Activated CD8-positive, alpha-beta memory T cell treated with anti-CD3 and anti-CD28 coated beads, Interleukin-2, amount 10 ng/mL, durations not matched to agents 7 days and 5 days (primary cell): ENCODE measurements at regions not wholly inside any gene's neighbourhood (a gene's known extent, or its start where the extent isn't known, plus 50 kb on each side); places are given as distances from the start of the nearest gene placed in this dataset.

Experiments
- ATAC-seq: fragments of 150-1000 bp; cut with Tn5 transposase; one replicate; pipeline ENCODE4 v1.10.0; 2021; ENCODE audit warnings: moderate library complexity
- CTCF ChIA-PET: fragments of 350-600 bp; sonication (Branson Sonifier 250); formaldehyde crosslinking; loops from one replicate; lab custom pipeline; 2021; ENCODE audit warnings: antibody characterized with exemption; lab: Charles Lee
- DNase-seq: peaks from one replicate; pipeline ENCODE4 v3.0.0-alpha.2; 2020
- H3K27ac Mint-ChIP-seq: one replicate; pipeline ENCODE4 v1.8.0; 2021; ENCODE audit warnings: mild to moderate bottlenecking, mixed read lengths
- H3K27me3 Mint-ChIP-seq: one replicate; pipeline ENCODE4 v1.8.0; 2021; ENCODE audit warnings: mixed read lengths
- H3K36me3 Mint-ChIP-seq: one replicate; pipeline ENCODE4 v1.8.0; 2021; ENCODE audit warnings: mild to moderate bottlenecking, mixed read lengths
- H3K4me1 Mint-ChIP-seq: one replicate; pipeline ENCODE4 v1.8.0; 2021; ENCODE audit warnings: mixed read lengths
- H3K4me3 Mint-ChIP-seq: one replicate; pipeline ENCODE4 v1.8.0; 2021; ENCODE audit warnings: mild to moderate bottlenecking, moderate library complexity, mixed read lengths
- H3K9me3 Mint-ChIP-seq: one replicate; pipeline ENCODE4 v1.8.0; 2022; ENCODE audit warnings: low read depth, mixed read lengths

DNA sequence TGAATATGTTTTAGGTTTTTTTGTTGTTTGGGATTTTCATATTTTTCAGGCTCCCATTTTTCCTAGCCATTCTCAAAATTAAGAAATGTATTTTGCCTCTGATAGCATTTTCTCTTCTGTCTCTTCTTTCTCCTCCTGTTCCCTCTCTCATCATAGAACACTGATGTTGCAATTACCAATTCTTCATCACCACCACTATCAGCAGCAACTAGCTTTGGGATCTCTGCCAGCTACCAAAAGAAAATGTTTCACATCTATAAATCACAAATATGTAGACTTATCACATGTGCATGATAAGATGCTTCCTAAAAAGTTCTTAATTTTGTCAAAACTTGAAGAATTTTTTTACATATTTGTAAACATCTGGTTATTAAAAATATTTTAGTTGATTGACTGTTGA, 887.1 kb downstream of the MAT2B start:
- Mint-ChIP-seq H3K27ac (no peak overlapping the region), H3K27me3 (no peaks in the 10 kb centered on the region), H3K9me3 (peaks cover 2% of the 10 kb centered on the region), H3K4me3 (no peak overlapping the region), H3K4me1 (no peaks in the 10 kb centered on the region), H3K36me3 (no peaks in the 10 kb centered on the region)
- no peak for DNase-seq
- CTCF ChIA-PET, result no interaction called here
- no peak for ATAC-seq

DNA sequence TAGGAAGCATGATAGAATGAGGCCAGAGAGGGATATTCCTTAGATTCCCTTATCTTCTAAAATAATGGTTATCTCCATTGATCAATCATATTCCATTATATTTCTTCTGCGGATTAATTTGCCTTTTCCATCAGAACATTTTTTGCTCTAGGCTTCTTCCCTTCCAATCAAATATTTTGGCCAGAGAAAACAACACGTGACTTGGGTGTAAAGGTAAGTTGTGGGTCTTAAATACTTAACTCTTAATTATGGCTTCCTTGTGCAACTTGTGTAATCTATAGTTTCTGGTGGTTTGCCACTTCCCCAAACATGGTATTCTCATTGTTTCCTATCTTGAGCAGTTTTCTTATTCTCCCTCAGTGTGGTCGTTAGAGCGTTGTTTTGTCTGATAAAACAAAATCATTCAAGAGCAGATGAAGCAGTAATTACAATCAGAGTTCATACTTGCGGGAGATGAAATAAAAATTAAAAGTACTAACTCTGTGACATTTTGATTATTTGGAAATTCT, 889.3 kb downstream of the MAT2B start:
- H3K27me3 Mint-ChIP-seq, result no peaks in the 10 kb centered on the region
- H3K4me1 Mint-ChIP-seq, result no peaks in the 10 kb centered on the region
- no peaks in the 10 kb centered on the region for H3K36me3 Mint-ChIP-seq
- H3K4me3 Mint-ChIP-seq, result no peak overlapping the region
- CTCF ChIA-PET, result no interaction called here
- no peak for ATAC-seq
- H3K9me3 Mint-ChIP-seq, result peaks cover 4% of the 10 kb centered on the region
- DNase-seq, result no peak
- H3K27ac Mint-ChIP-seq, result no peak overlapping the region

GRCh38 chr5:164412531-164412930, 907.1 kb downstream of the MAT2B start:
- Mint-ChIP-seq H3K4me1 (no peaks in the 10 kb centered on the region), H3K27ac (no peak overlapping the region), H3K27me3 (no peaks in the 10 kb centered on the region), H3K4me3 (no peak overlapping the region), H3K9me3 (peaks cover 9% of the 10 kb centered on the region), H3K36me3 (no peaks in the 10 kb centered on the region)
- no peak for ATAC-seq
- CTCF ChIA-PET, result no interaction called here
- DNase-seq, result no peak

DNA sequence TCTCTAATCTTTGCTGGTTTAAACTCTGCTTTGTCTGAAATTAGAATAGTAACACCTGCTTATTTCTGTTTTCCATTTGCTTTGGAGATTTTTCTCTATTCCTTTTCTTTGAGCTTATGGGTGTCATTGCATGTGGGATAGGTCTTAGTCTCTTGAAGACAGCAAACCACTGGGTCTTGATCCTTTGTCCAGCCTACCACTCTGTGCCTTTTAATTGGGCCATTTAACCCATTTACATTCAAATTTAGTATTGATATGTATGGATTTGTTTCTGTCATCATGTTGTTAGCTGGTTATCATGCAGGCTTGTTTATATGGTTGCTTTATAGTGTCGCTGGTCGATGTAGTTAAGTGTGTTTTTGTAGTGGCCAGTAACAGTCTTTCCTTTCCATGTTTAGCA, 914.7 kb downstream of the MAT2B start:
- Mint-ChIP-seq H3K4me3 (no peak overlapping the region), H3K36me3 (no peaks in the 10 kb centered on the region), H3K27me3 (no peaks in the 10 kb centered on the region), H3K27ac (no peak overlapping the region), H3K9me3 (peaks cover 9% of the 10 kb centered on the region), H3K4me1 (no peaks in the 10 kb centered on the region)
- no peak for DNase-seq
- no peak for ATAC-seq
- CTCF ChIA-PET, result no interaction called here

GRCh38 chr5:164422400-164422799, 917.0 kb downstream of the MAT2B start:
- no peak overlapping the region for H3K27ac Mint-ChIP-seq
- H3K4me1 Mint-ChIP-seq, result no peaks in the 10 kb centered on the region
- H3K36me3 Mint-ChIP-seq, result no peaks in the 10 kb centered on the region
- no peak overlapping the region for H3K4me3 Mint-ChIP-seq
- CTCF ChIA-PET, result no interaction called here
- H3K27me3 Mint-ChIP-seq, result no peaks in the 10 kb centered on the region
- ATAC-seq (no peak), DNase-seq (no peak)
- H3K9me3 Mint-ChIP-seq, result peaks cover 9% of the 10 kb centered on the region

- Mint-ChIP-seq H3K27me3 (no peaks in the 10 kb centered on the region), H3K36me3 (no peaks in the 10 kb centered on the region), H3K27ac (no peak overlapping the region), H3K4me3 (no peak overlapping the region), H3K9me3 (peaks cover 2% of the 10 kb centered on the region), H3K4me1 (no peaks in the 10 kb centered on the region)
- CTCF ChIA-PET, result no interaction called here
- ATAC-seq (no peak), DNase-seq (no peak)
These were observed 926.4 kb downstream of the MAT2B start for GRCh38 chr5:164431634-164432304.

GRCh38 chr5:164433106-164433870, 927.9 kb downstream of the MAT2B start:
- Mint-ChIP-seq H3K4me3 (no peak overlapping the region), H3K27me3 (no peaks in the 10 kb centered on the region), H3K9me3 (peaks cover 2% of the 10 kb centered on the region), H3K4me1 (no peaks in the 10 kb centered on the region), H3K36me3 (no peaks in the 10 kb centered on the region), H3K27ac (no peak overlapping the region)
- CTCF ChIA-PET, result no interaction called here
- ATAC-seq (no peak), DNase-seq (no peak)

DNA sequence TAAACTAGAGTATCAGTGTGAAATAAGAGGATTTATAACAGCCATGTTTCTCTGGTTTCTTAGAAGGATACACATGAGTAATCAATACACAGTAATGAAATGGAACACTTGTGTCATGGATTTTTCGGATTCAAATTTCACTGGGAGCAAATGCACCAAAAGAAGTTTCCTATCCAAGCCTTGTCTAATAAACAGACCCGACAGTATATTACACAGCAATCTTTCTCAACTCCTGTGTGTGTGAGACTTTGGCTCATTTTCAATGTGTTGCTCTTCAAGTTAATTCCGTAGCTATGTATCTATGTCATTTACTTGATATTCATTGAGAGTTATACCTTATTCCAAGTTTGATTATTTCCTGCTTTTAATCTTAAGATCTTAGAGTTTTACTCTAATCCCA, 930.2 kb downstream of the MAT2B start:
- no peak for DNase-seq
- ATAC-seq, result no peak
- H3K27me3 Mint-ChIP-seq, result no peaks in the 10 kb centered on the region
- CTCF ChIA-PET, result no interaction called here
- no peak overlapping the region for H3K4me3 Mint-ChIP-seq
- H3K9me3 Mint-ChIP-seq, result peaks cover 2% of the 10 kb centered on the region
- no peaks in the 10 kb centered on the region for H3K4me1 Mint-ChIP-seq
- H3K27ac Mint-ChIP-seq, result no peak overlapping the region
- H3K36me3 Mint-ChIP-seq, result no peaks in the 10 kb centered on the region

- no peak for ATAC-seq
These were observed 934.4 kb downstream of the MAT2B start for GRCh38 chr5:164439799-164440198.

GRCh38 chr5:164449460-164449859, 944.0 kb downstream of the MAT2B start:
- Mint-ChIP-seq H3K9me3 (peaks cover 5% of the 10 kb centered on the region), H3K4me1 (no peaks in the 10 kb centered on the region), H3K4me3 (no peak overlapping the region), H3K27me3 (no peaks in the 10 kb centered on the region), H3K36me3 (no peaks in the 10 kb centered on the region), H3K27ac (no peak overlapping the region)
- DNase-seq (no peak), ATAC-seq (no peak)
- CTCF ChIA-PET, result no interaction called here

More at GRCh38 chr5:164439799-164440198, 934.4 kb downstream of the MAT2B start:
- H3K27ac Mint-ChIP-seq, result no peak overlapping the region
- no peaks in the 10 kb centered on the region for H3K36me3 Mint-ChIP-seq
- H3K4me1 Mint-ChIP-seq, result no peaks in the 10 kb centered on the region
- no peak overlapping the region for H3K4me3 Mint-ChIP-seq
- DNase-seq, result no peak
- CTCF ChIA-PET, result no interaction called here
- H3K27me3 Mint-ChIP-seq, result no peaks in the 10 kb centered on the region
- H3K9me3 Mint-ChIP-seq, result peaks cover 7% of the 10 kb centered on the region

DNA sequence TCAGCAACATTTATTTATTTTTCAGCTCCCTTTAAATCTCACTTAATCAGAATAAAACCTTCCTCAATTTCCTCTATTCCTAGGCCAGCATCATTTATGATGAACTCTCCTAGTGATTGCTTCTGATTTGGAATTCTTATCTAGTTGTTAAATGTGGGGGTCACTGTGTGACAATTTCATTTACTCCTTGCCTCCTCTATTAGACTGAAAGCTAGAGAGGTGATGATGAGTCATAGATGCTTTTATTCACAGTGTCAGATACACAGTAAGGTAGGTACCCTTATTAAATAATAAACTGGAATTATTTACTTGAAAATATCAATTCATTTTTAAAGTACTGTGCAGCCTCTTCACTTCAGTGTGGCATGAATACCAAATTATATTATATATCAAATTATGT, 960.6 kb downstream of the MAT2B start:
- ATAC-seq (no peak), DNase-seq (no peak)
- Mint-ChIP-seq H3K27ac (no peak overlapping the region), H3K4me3 (no peak overlapping the region), H3K4me1 (no peaks in the 10 kb centered on the region), H3K27me3 (no peaks in the 10 kb centered on the region), H3K36me3 (no peaks in the 10 kb centered on the region), H3K9me3 (peaks cover 8% of the 10 kb centered on the region)
- CTCF ChIA-PET, result no interaction called here

GRCh38 chr5:164470312-164470711, 964.9 kb downstream of the MAT2B start:
- Mint-ChIP-seq H3K9me3 (peaks cover 5% of the 10 kb centered on the region), H3K4me3 (no peak overlapping the region), H3K27me3 (no peaks in the 10 kb centered on the region), H3K4me1 (no peaks in the 10 kb centered on the region), H3K27ac (no peak overlapping the region), H3K36me3 (no peaks in the 10 kb centered on the region)
- CTCF ChIA-PET, result no interaction called here
- ATAC-seq, result no peak
- no peak for DNase-seq

DNA sequence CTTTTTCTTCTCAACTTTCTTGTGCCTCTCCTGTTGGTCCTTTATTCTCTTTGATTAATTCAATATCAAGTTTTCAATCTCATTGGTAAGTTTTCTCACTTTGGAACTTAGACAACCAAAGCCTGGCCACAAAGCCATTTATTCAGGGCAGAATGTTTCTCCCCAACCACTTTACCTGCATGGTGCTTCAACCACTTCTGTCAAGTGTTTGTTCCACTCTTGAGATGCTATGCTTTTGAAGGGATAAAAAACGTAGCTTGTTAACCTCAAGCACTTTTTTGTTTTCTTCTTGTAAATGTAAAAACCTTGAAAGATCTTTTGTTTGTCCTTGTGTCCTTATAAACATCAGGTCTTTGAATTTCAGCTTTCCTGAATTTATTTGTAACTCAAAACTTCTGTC, 966.7 kb downstream of the MAT2B start:
- Mint-ChIP-seq H3K9me3 (peaks cover 4% of the 10 kb centered on the region), H3K4me1 (no peaks in the 10 kb centered on the region), H3K27me3 (no peaks in the 10 kb centered on the region), H3K4me3 (no peak overlapping the region), H3K36me3 (no peaks in the 10 kb centered on the region), H3K27ac (no peak overlapping the region)
- ATAC-seq, result no peak
- DNase-seq, result no peak
- CTCF ChIA-PET, result no interaction called here

DNA sequence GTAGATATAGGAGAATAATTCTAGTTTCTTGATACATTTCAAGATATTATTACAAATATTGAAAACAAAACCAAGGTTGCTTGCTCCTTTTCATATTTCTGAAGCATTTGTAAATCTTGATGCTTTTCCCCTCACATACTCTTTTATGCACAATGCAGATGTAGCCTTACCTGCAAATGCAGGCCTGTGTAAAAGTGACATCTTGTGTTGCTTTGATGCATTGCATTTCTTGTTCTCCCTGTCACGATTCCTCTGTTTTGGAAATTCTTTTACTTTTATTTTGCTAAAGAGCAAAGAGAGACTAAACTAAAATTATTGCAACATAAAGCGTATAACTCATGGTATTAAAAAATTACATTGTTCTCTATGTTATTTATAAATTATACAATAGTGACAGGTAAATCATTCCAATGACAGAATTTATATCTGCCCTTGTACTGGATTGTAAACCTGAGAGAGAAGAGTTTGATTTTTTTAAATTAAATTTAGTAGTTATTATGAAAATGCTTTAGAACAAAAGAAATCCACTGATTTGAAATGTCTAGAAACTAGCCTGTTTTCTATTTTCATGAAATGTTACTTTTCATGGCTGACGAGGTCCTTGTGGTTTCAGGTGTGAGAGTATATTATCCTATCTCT, 970.0 kb downstream of the MAT2B start:
- Mint-ChIP-seq H3K9me3 (peaks cover 2% of the 10 kb centered on the region), H3K27ac (no peak overlapping the region), H3K36me3 (no peaks in the 10 kb centered on the region), H3K4me3 (no peak overlapping the region), H3K4me1 (no peaks in the 10 kb centered on the region), H3K27me3 (no peaks in the 10 kb centered on the region)
- CTCF ChIA-PET, result no interaction called here
- ATAC-seq (no peak), DNase-seq (no peak)
